Uterus (tissue), 3 donors: ENCODE measurements at regions not wholly inside any gene's neighbourhood (a gene's known extent, or its start where the extent isn't known, plus 50 kb on each side); places are given as distances from the start of the nearest gene placed in this dataset.

Experiments used
- DNase-seq, 2 donors: peaks; one replicate each; pipeline ENCODE4 v3.0.0-alpha.2; 2019 to 2020
- H3K27ac ChIP-seq, 2 donors: fragments of 200-600 bp; sonication (generic); 1 replicate in 1 of 2; 2 replicates in 1 of 2; pipeline ENCODE4 v1.5.1; 2016 to 2018
- H3K27me3 ChIP-seq, 2 donors: fragments of 200-600 bp; sonication (generic); one replicate each; pipeline ENCODE4 v1.5.1; 2018 to 2019; ENCODE audit warnings: control low read depth in 1 of 2
- H3K36me3 ChIP-seq, 2 donors: fragments of 200-600 bp; sonication (generic); one replicate each; pipeline ENCODE4 v1.5.1; 2019; ENCODE audit warnings: control low read depth in 1 of 2
- H3K4me1 ChIP-seq, 2 donors: fragments of 200-600 bp; sonication (generic); one replicate each; pipeline ENCODE4 v1.5.1; 2018 to 2019; ENCODE audit warnings: control low read depth in 1 of 2
- H3K4me3 ChIP-seq, 2 donors: fragments of 200-600 bp; sonication (generic); 1 replicate in 1 of 2; 2 replicates in 1 of 2; pipeline ENCODE4 v1.5.1; 2018 to 2019; ENCODE audit warnings: mild to moderate bottlenecking in 1 of 2
- H3K9me3 ChIP-seq, 2 donors: fragments of 200-600 bp; sonication (generic); one replicate each; pipeline ENCODE4 v1.5.1; 2019; ENCODE audit warnings: control low read depth in 1 of 2
- POLR2A ChIP-seq, 2 donors: fragments of 450-650 bp; IDR thresholded peaks; one replicate each; pipeline ENCODE4 v1.6.1; 2016; ENCODE audit warnings: antibody characterized with exemption in 2 of 2, mild to moderate bottlenecking in 1 of 2, moderate library complexity in 1 of 2
- intact Hi-C: fragments of 100-400 bp; cut with DNase I; formaldehyde crosslinking; loops from one replicate; pipeline ENCODE4 v1.15.1; 2023; ENCODE audit warnings: low total_unique reads
- TF ChIP-seq, protein P1 (sequence below), 4 experiments: fragments of 200-600 bp in 2 of 4; fragments of 450-650 bp in 2 of 4; sonication (generic) in 2 of 4; IDR thresholded peaks; one replicate each; pipeline ENCODE4 v1.5.1; 2016 to 2019; ENCODE audit warnings: antibody characterized with exemption in 4 of 4, mild to moderate bottlenecking in 2 of 4, moderate library complexity in 1 of 4
- donor health status: DM: yes; HTN: yes; CAD: no.

GRCh38 chr13:70894258-70894657 is 786.0 kb upstream of the KLHL1 start:
- H3K4me3 ChIP-seq = no peak overlapping the region
- H3K27me3 ChIP-seq = no peaks in the 10 kb centered on the region
- no peaks in the 10 kb centered on the region for H3K36me3 ChIP-seq
- no peak for DNase-seq
- H3K27ac ChIP-seq = no peak overlapping the region
- TF ChIP-seq POLR2A (IDR thresholded peaks at IDR 0.05) = no peak
- TF ChIP-seq, protein P1, sequence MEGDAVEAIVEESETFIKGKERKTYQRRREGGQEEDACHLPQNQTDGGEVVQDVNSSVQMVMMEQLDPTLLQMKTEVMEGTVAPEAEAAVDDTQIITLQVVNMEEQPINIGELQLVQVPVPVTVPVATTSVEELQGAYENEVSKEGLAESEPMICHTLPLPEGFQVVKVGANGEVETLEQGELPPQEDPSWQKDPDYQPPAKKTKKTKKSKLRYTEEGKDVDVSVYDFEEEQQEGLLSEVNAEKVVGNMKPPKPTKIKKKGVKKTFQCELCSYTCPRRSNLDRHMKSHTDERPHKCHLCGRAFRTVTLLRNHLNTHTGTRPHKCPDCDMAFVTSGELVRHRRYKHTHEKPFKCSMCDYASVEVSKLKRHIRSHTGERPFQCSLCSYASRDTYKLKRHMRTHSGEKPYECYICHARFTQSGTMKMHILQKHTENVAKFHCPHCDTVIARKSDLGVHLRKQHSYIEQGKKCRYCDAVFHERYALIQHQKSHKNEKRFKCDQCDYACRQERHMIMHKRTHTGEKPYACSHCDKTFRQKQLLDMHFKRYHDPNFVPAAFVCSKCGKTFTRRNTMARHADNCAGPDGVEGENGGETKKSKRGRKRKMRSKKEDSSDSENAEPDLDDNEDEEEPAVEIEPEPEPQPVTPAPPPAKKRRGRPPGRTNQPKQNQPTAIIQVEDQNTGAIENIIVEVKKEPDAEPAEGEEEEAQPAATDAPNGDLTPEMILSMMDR (IDR thresholded peaks at IDR 0.05) = no peak
- intact Hi-C loops = no loop called here
- no peaks in the 10 kb centered on the region for H3K9me3 ChIP-seq
- no peaks in the 10 kb centered on the region for H3K4me1 ChIP-seq

- Histone ChIP-seq H3K27ac (no peak overlapping the region), H3K4me1 (no peaks in the 10 kb centered on the region), H3K36me3 (no peaks in the 10 kb centered on the region), H3K9me3 (no peaks in the 10 kb centered on the region), H3K27me3 (no peaks in the 10 kb centered on the region), H3K4me3 (no peak overlapping the region)
- no peak for TF ChIP-seq POLR2A (IDR thresholded peaks at IDR 0.05)
- TF ChIP-seq, protein P1 (IDR thresholded peaks at IDR 0.05) = no peak
- DNase-seq = no peak
- intact Hi-C loops = no loop called here
These were observed 785.6 kb upstream of the KLHL1 start for GRCh38 chr13:70893832-70894231.

- TF ChIP-seq, protein P1 (IDR thresholded peaks at IDR 0.05) = no peak
- TF ChIP-seq POLR2A (IDR thresholded peaks at IDR 0.05) = no peak
- no peaks in the 10 kb centered on the region for H3K9me3 ChIP-seq
- no peak overlapping the region for H3K4me3 ChIP-seq
- H3K36me3 ChIP-seq = no peaks in the 10 kb centered on the region
- DNase-seq = no peak
- H3K27me3 ChIP-seq = no peaks in the 10 kb centered on the region
- intact Hi-C loops = no loop called here
- no peaks in the 10 kb centered on the region for H3K4me1 ChIP-seq
- no peak overlapping the region for H3K27ac ChIP-seq
These were observed 782.0 kb upstream of the KLHL1 start for GRCh38 chr13:70890289-70890688.

DNA sequence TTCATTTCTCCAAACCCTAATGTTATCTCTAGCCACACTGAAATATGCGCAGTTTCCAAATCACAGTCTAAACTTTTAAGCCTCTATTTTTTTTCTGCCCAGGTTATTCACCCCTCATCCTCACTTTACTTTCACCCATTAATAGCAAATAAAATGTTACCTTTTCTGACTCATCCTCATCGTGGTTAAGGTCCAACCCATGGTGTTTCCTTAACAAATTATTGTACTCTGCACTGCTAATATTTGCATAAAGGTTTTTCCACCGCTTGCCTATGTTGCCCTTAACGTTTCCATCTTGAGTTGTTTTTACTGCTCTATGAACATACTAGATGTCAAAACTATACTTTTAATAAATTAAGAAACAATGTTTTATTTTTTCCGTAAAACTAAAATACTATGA is 780.9 kb upstream of the KLHL1 start:
- DNase-seq = no peak
- no peak overlapping the region for H3K27ac ChIP-seq
- H3K27me3 ChIP-seq = no peaks in the 10 kb centered on the region
- H3K4me3 ChIP-seq = no peak overlapping the region
- no peaks in the 10 kb centered on the region for H3K4me1 ChIP-seq
- intact Hi-C loops = no loop called here
- H3K9me3 ChIP-seq = no peaks in the 10 kb centered on the region
- TF ChIP-seq POLR2A (IDR thresholded peaks at IDR 0.05) = no peak
- TF ChIP-seq, protein P1 (IDR thresholded peaks at IDR 0.05) = no peak
- no peaks in the 10 kb centered on the region for H3K36me3 ChIP-seq

DNA sequence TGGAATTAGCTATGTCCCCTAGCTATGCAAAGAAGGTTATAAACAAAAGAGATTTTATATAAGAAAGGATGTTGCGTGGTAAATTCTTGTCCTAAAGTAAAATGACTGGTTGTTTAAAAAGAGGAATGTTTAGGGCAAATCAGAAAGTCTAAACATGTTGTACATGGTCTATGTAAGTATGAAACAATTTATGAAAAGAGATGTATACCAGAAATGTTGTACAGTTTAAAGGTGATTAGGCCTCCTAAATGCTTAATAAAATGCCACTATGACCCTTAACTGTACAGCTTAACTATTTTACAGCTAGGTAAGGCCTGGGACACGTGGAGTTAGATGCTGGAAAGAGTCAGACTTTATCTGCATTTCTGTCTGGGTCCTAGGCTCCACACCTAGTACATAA is 775.9 kb upstream of the KLHL1 start:
- Histone ChIP-seq H3K27me3 (no peaks in the 10 kb centered on the region), H3K9me3 (no peaks in the 10 kb centered on the region), H3K4me1 (no peaks in the 10 kb centered on the region), H3K36me3 (no peaks in the 10 kb centered on the region), H3K27ac (no peak overlapping the region), H3K4me3 (no peak overlapping the region)
- intact Hi-C loops = no loop called here
- no peak for DNase-seq
- TF ChIP-seq, protein P1 (IDR thresholded peaks at IDR 0.05) = no peak
- no peak for TF ChIP-seq POLR2A (IDR thresholded peaks at IDR 0.05)
